ENCODE measurements at regions not wholly inside any gene's neighbourhood (a gene's known extent, or its start where the extent isn't known, plus 50 kb on each side); places are given as distances from the start of the nearest gene placed in this dataset.
"Not testable (repeated sequence)": the region's sequence is repeated elsewhere in the genome, so short reads cannot be mapped to it uniquely, and the experiment has no call there.

GRCh38 chr11:116680349-116681125, 92.2 kb downstream of the BUD13 start:
- DNase-seq (ENCODE audit: low spot score) (no peak), ATAC-seq (no peak)
- intact Hi-C loops (cut with DNase I), result no loop called here

GRCh38 chr11:116678887-116679286, 93.9 kb downstream of the BUD13 start:
- intact Hi-C loops (cut with DNase I), result no loop called here
- ATAC-seq, result no peak
- DNase-seq (ENCODE audit: low spot score), result no peak

GRCh38 chr11:116667318-116667717, 105.5 kb downstream of the BUD13 start:
- DNase-seq (ENCODE audit: low spot score); ATAC-seq; intact Hi-C loops (cut with DNase I): not testable (repeated sequence)

GRCh38 chr11:116666673-116667249, 106.0 kb downstream of the BUD13 start:
- DNase-seq (ENCODE audit: low spot score); ATAC-seq; intact Hi-C loops (cut with DNase I): not testable (repeated sequence)

GRCh38 chr11:116665523-116665922, 107.3 kb downstream of the BUD13 start:
- intact Hi-C loops (cut with DNase I), result no loop called here
- DNase-seq (ENCODE audit: low spot score), result no peak
- ATAC-seq, result no peak

- ATAC-seq (no peak), DNase-seq (ENCODE audit: low spot score) (no peak)
- intact Hi-C loops (cut with DNase I), result no loop called here
Measured at GRCh38 chr11:116661056-116661455, 111.7 kb downstream of the BUD13 start.

GRCh38 chr11:116660011-116660410, 112.8 kb downstream of the BUD13 start:
- DNase-seq (ENCODE audit: low spot score) (no peak), ATAC-seq (no peak)
- intact Hi-C loops (cut with DNase I), result no loop called here

- intact Hi-C loops (cut with DNase I), result no loop called here
- no peak for ATAC-seq
- no peak for DNase-seq (ENCODE audit: low spot score)
Measured at GRCh38 chr11:116658876-116659535, 113.8 kb downstream of the BUD13 start.

GRCh38 chr11:116657842-116658825, 114.7 kb downstream of the BUD13 start:
- no peak for ATAC-seq
- no peak for DNase-seq (ENCODE audit: low spot score)
- intact Hi-C loops (cut with DNase I), result no loop called here

- ATAC-seq (no peak), DNase-seq (ENCODE audit: low spot score) (no peak)
- intact Hi-C loops (cut with DNase I), result no loop called here
Measured at GRCh38 chr11:116656011-116656410, 116.8 kb downstream of the BUD13 start.

- DNase-seq (ENCODE audit: low spot score), result no peak
- intact Hi-C loops (cut with DNase I), result no loop called here
- no peak for ATAC-seq
Measured at GRCh38 chr11:116654526-116654925, 118.3 kb downstream of the BUD13 start.

GRCh38 chr11:116653206-116653605, 119.6 kb downstream of the BUD13 start:
- intact Hi-C loops (cut with DNase I), result no loop called here
- no peak for DNase-seq (ENCODE audit: low spot score)
- ATAC-seq, result no peak

GRCh38 chr11:116651737-116652237, 121.0 kb downstream of the BUD13 start:
- intact Hi-C loops (cut with DNase I), result no loop called here
- DNase-seq (ENCODE audit: low spot score), result no peak
- ATAC-seq, result no peak

GRCh38 chr11:116651098-116651736, 121.6 kb downstream of the BUD13 start:
- DNase-seq (ENCODE audit: low spot score), result no peak
- ATAC-seq, result no peak
- intact Hi-C loops (cut with DNase I), result no loop called here

- intact Hi-C loops (cut with DNase I), result no loop called here
- no peak for ATAC-seq
Measured at GRCh38 chr11:116650052-116650451, 122.7 kb downstream of the BUD13 start.

GRCh38 chr11:116649268-116649667, 123.5 kb downstream of the BUD13 start:
- DNase-seq (ENCODE audit: low spot score), result no peak
- intact Hi-C loops (cut with DNase I), result no loop called here
- ATAC-seq, result no peak

More at GRCh38 chr11:116650052-116650451, 122.7 kb downstream of the BUD13 start:
- no peak for DNase-seq (ENCODE audit: low spot score)

GRCh38 chr11:116648247-116649174, 124.3 kb downstream of the BUD13 start:
- ATAC-seq, result no peak
- no peak for DNase-seq (ENCODE audit: low spot score)
- intact Hi-C loops (cut with DNase I), result no loop called here

Measured in sciatic nerve (tissue), 2 donors.